ENCODE measurements at regions not wholly inside any gene's neighbourhood (a gene's known extent, or its start where the extent isn't known, plus 50 kb on each side); places are given as distances from the start of the nearest gene placed in this dataset.

- DNase-seq (ENCODE audit: low read depth, low spot score) (no peak), ATAC-seq (no peak)
- Histone ChIP-seq H3K36me3 (ENCODE audit: control insufficient read depth in 1 of 2, insufficient read depth in 2 of 2, low read length in 2 of 2) (no peaks in the 10 kb centered on the region), H3K4me2 (ENCODE audit: low read length) (no peak overlapping the region), H3K9me2 (ENCODE audit: insufficient read depth) (no peaks in the 10 kb centered on the region), H3K79me2 (ENCODE audit: insufficient read depth, low read length) (no peaks in the 10 kb centered on the region), H4K20me1 (ENCODE audit: insufficient read depth) (no peaks in the 10 kb centered on the region), H3K4me3 (replicated peaks in 1 of 2; ENCODE audit: low read depth in 1 of 2, low read length in 2 of 2) (no peak overlapping the region), H3K27me3 (ENCODE audit: insufficient read depth, low read length) (no peaks in the 10 kb centered on the region), H2AFZ (ENCODE audit: low read depth, low read length, poor library complexity, severe bottlenecking) (no peak overlapping the region), H3K27ac (ENCODE audit: low read depth, low read length) (no peak overlapping the region), H3K9ac (ENCODE audit: low read length) (no peak overlapping the region), H3K9me3 (ENCODE audit: control insufficient read depth in 1 of 2, insufficient read depth in 1 of 2, low read depth in 1 of 2, low read length in 2 of 2) (no peaks in the 10 kb centered on the region), H3K4me1 (ENCODE audit: control insufficient read depth in 1 of 2, insufficient read depth in 2 of 2, low read length in 2 of 2) (no peaks in the 10 kb centered on the region)
- CTCF ChIA-PET: no interaction called here
- intact Hi-C loops (cut with micrococcal nuclease): no loop called here
- TF ChIP-seq MAX (IDR thresholded peaks at IDR 0.05) (no peak), JUND (IDR thresholded peaks at IDR 0.05) (no peak), ZNF274 (IDR thresholded peaks at IDR 0.05; ENCODE audit: low read depth, low read length) (no peak), YY1 (IDR thresholded peaks at IDR 0.05; ENCODE audit: extremely low read depth, insufficient replicate concordance, low read depth, low read length) (no peak), REST (IDR thresholded peaks at IDR 0.05; ENCODE audit: low read depth) (no peak), CEBPB (IDR thresholded peaks at IDR 0.05; ENCODE audit: low read depth) (no peak), RAD21 (IDR thresholded peaks at IDR 0.05; ENCODE audit: low read depth) (no peak), CTCF (IDR thresholded peaks at IDR 0.05 in 2 of 3, conservative IDR thresholded peaks at IDR 0.05 in 1 of 3; ENCODE audit: borderline replicate concordance in 1 of 3, insufficient read depth in 1 of 3, low read depth in 2 of 3, low read length in 2 of 3) (no peak), POLR2A (IDR thresholded peaks at IDR 0.05; ENCODE audit: borderline replicate concordance, extremely low read depth, insufficient read depth, insufficient read length) (no peak), TCF7L2 (IDR thresholded peaks at IDR 0.05; ENCODE audit: borderline replicate concordance, extremely low read depth, insufficient read depth, insufficient read length) (no peak), SP1 (IDR thresholded peaks at IDR 0.05; ENCODE audit: low read depth) (no peak)
- no TSS peak for BruUV-seq (replicated peaks)
- POLR2A ChIA-PET: no interaction called here
- RAD21 ChIA-PET (ENCODE audit: low non-redundant PET in 1 of 2, low total read pairs in 2 of 2, uncharacterized antibody in 2 of 2, unreplicated experiment in 2 of 2): no interaction called here
These were observed 188.2 kb downstream of the TPBG start for GRCh38 chr6:82551831-82552230.
